ENCODE measurements at regions not wholly inside any gene's neighbourhood (a gene's known extent, or its start where the extent isn't known, plus 50 kb on each side); places are given as distances from the start of the nearest gene placed in this dataset.
"Not testable (repeated sequence)": the region's sequence is repeated elsewhere in the genome, so short reads cannot be mapped to it uniquely, and the experiment has no call there.

GRCh38 chrX:92241249-92241648, 462.1 kb downstream of the PCDH11X start:
- no peak overlapping the region for H3K27ac Mint-ChIP-seq (ENCODE audit: unreplicated experiment)
- TF ChIP-seq CTCF (IDR thresholded peaks at IDR 0.05): no peak
- DNase-seq (ENCODE audit: low spot score): no peak

GRCh38 chrX:92247076-92247475, 467.9 kb downstream of the PCDH11X start:
- Mint-ChIP-seq H3K4me1 (ENCODE audit: low read depth) (peaks cover 7% of the 10 kb centered on the region), H3K27me3 (ENCODE audit: low read depth) (no peaks in the 10 kb centered on the region), H3K27ac (ENCODE audit: unreplicated experiment) (no peak overlapping the region), H3K9me3 (ENCODE audit: low read depth) (no peaks in the 10 kb centered on the region), H3K4me3 (ENCODE audit: unreplicated experiment) (no peak overlapping the region), H3K36me3 (ENCODE audit: low read depth) (no peaks in the 10 kb centered on the region)
- no peak for TF ChIP-seq CTCF (IDR thresholded peaks at IDR 0.05)
- DNase-seq (ENCODE audit: low spot score): no peak

More at GRCh38 chrX:92241249-92241648, 462.1 kb downstream of the PCDH11X start:
- Mint-ChIP-seq H3K27me3 (ENCODE audit: low read depth) (peaks cover 2% of the 10 kb centered on the region), H3K36me3 (ENCODE audit: low read depth) (no peaks in the 10 kb centered on the region), H3K4me3 (ENCODE audit: unreplicated experiment) (no peak overlapping the region), H3K4me1 (ENCODE audit: low read depth) (peaks cover 3% of the 10 kb centered on the region), H3K9me3 (ENCODE audit: low read depth) (peaks cover 2% of the 10 kb centered on the region)

DNA sequence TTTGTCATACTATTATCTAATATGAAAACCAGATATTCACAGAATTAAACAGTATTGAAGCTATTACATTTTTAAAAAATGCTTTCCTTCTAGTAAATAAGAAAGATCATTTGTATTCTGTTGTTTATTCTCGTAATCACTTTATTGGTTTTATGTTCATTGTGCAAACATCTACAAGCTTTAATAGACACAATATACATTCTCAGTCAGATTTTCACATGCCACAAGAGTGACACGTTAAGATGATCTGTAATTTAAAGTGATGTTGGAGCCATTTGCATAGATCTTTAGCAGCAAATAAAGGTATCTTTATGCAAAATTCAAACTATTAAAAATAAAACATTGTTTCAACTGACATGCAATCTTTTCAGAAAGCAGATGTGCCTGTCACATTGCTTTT, 469.9 kb downstream of the PCDH11X start:
- H3K9me3 Mint-ChIP-seq (ENCODE audit: low read depth): peaks cover 8% of the 10 kb centered on the region
- no peak overlapping the region for H3K27ac Mint-ChIP-seq (ENCODE audit: unreplicated experiment)
- H3K4me1 Mint-ChIP-seq (ENCODE audit: low read depth): peaks cover 7% of the 10 kb centered on the region
- TF ChIP-seq CTCF (IDR thresholded peaks at IDR 0.05): no peak
- H3K27me3 Mint-ChIP-seq (ENCODE audit: low read depth): no peaks in the 10 kb centered on the region
- H3K36me3 Mint-ChIP-seq (ENCODE audit: low read depth): no peaks in the 10 kb centered on the region
- DNase-seq (ENCODE audit: low spot score): no peak
- no peak overlapping the region for H3K4me3 Mint-ChIP-seq (ENCODE audit: unreplicated experiment)

DNA sequence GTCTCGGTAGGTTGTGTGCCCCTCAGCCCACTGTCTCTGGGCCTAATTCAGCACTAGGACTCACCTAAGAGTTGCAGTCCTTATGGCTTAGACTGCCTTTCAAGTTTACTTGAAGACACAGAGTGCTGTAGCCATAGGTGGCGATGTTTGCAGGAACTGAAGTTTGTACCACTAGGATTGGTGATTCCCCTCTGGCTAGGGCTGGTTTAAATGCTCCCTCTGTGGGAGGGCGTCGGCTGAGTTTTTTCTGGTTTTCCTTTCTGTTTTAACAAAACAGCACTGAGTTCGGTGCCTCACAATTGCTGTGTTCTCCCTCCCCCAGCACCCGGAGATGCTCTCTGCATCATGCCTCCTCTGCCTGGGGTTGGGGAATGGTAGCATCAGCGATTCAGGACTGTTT, 480.9 kb downstream of the PCDH11X start:
- TF ChIP-seq CTCF (IDR thresholded peaks at IDR 0.05): no peak
- no peak overlapping the region for H3K4me3 Mint-ChIP-seq (ENCODE audit: unreplicated experiment)
- H3K27ac Mint-ChIP-seq (ENCODE audit: unreplicated experiment): no peak overlapping the region
- H3K27me3 Mint-ChIP-seq (ENCODE audit: low read depth): no peaks in the 10 kb centered on the region
- no peaks in the 10 kb centered on the region for H3K4me1 Mint-ChIP-seq (ENCODE audit: low read depth)
- H3K36me3 Mint-ChIP-seq (ENCODE audit: low read depth): no peaks in the 10 kb centered on the region
- no peak for DNase-seq (ENCODE audit: low spot score)
- peaks cover 22% of the 10 kb centered on the region for H3K9me3 Mint-ChIP-seq (ENCODE audit: low read depth)

DNA sequence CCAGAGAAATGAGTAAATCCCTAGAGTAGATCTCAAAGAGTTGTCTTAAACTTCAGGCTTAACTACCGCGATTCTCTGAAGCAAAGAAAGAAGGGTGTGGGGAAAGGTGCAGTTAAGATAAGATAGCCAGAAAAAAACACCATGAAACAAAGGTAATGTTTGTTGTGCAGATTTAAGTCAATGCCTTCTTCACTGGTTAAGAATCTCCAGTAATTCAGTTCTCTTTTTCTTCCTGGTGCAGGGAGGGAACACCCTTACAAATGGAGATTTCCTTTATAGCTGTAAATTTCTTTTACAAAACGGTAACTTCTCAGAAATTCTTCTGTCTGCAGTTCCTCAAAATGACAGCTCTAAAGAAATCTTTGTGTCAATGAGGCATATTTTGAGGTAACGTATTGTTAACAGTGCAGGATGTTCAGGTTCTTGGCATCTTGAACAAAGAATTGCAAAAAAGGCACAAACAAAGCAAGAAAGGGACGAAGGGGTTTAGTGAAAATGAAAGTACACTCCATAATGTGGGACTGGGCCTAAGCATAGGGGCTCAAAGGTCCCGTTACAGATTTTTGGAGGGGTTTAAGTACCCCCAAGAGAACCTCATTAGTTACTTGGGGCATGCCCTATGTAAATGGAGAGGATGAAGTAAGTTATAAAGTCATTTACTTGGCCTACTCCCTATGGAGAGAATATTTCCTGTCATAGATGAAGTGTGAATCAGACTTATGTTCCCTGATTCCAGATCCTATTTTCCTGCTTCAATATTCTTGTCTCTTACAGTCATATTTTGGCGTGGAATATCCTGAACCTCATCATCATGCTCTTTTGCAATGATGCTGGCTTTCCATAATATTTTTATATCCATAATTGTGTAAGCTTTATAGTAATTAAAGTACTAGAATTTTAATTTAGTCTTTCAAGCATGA, 492.0 kb downstream of the PCDH11X start:
- H3K27ac Mint-ChIP-seq (ENCODE audit: unreplicated experiment): no peak overlapping the region
- H3K27me3 Mint-ChIP-seq (ENCODE audit: low read depth): no peaks in the 10 kb centered on the region
- no peaks in the 10 kb centered on the region for H3K4me1 Mint-ChIP-seq (ENCODE audit: low read depth)
- DNase-seq (ENCODE audit: low spot score): no peak
- H3K9me3 Mint-ChIP-seq (ENCODE audit: low read depth): peaks cover 3% of the 10 kb centered on the region
- no peaks in the 10 kb centered on the region for H3K36me3 Mint-ChIP-seq (ENCODE audit: low read depth)
- no peak for TF ChIP-seq CTCF (IDR thresholded peaks at IDR 0.05)
- H3K4me3 Mint-ChIP-seq (ENCODE audit: unreplicated experiment): no peak overlapping the region

DNA sequence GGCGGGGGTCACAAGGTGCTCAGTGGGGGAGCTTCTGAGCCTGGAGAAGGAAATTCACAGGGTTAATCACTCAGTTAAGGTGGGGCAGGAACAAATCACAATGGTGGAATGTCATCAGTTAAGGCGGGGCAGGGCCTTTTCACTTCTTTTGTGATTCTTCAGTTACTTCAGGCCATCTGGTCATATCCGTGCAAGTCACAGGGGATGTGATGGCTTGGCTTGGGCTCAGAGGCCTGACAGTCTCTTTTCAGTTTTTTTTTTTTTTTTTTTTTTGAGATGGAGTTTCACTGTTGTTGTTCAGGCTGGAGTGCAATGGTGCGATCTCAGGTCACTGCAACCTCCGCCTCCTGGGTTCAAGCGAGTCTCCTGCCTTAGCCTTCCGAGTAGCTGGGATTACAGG, 499.4 kb downstream of the PCDH11X start:
- not testable (repeated sequence) for DNase-seq (ENCODE audit: low spot score); H3K27me3 Mint-ChIP-seq (ENCODE audit: low read depth); H3K27ac Mint-ChIP-seq (ENCODE audit: unreplicated experiment); H3K4me3 Mint-ChIP-seq (ENCODE audit: unreplicated experiment); H3K36me3 Mint-ChIP-seq (ENCODE audit: low read depth); H3K4me1 Mint-ChIP-seq (ENCODE audit: low read depth)
- H3K9me3 Mint-ChIP-seq (ENCODE audit: low read depth): peaks cover 11% of the 10 kb centered on the region

GRCh38 chrX:92280347-92280746, 501.2 kb downstream of the PCDH11X start:
- not testable (repeated sequence) for H3K27me3 Mint-ChIP-seq (ENCODE audit: low read depth); DNase-seq (ENCODE audit: low spot score); H3K4me1 Mint-ChIP-seq (ENCODE audit: low read depth); H3K27ac Mint-ChIP-seq (ENCODE audit: unreplicated experiment); H3K36me3 Mint-ChIP-seq (ENCODE audit: low read depth); H3K4me3 Mint-ChIP-seq (ENCODE audit: unreplicated experiment)
- H3K9me3 Mint-ChIP-seq (ENCODE audit: low read depth): peaks cover 11% of the 10 kb centered on the region
